Neural cell (in vitro differentiated cells): ENCODE measurements at regions not wholly inside any gene's neighbourhood (a gene's known extent, or its start where the extent isn't known, plus 50 kb on each side); places are given as distances from the start of the nearest gene placed in this dataset.

ENCODE experiments used
- H2AFZ ChIP-seq: fragments of 200-600, 300-800 bp; sonication (generic), shearing (Covaris generic); 2 replicates; pipeline ENCODE4 v1.6.0; 2014; ENCODE audit warnings: low read depth, mild to moderate bottlenecking, antibody characterized with exemption, low read length, moderate library complexity
- H3F3A ChIP-seq: fragments of 200-600 bp; shearing (Covaris generic); 2 replicates; pipeline ENCODE4 v1.6.1; 2016; ENCODE audit warnings: mild to moderate bottlenecking, moderate library complexity, mixed read lengths, antibody characterized with exemption, low read length; ENCODE audit not compliant: insufficient read depth, poor library complexity, severe bottlenecking
- H3K27ac ChIP-seq: fragments of 200-600, 300-800 bp; sonication (generic), shearing (Covaris generic); 2 replicates; pipeline ENCODE4 v1.5.1; 2014; ENCODE audit warnings: mild to moderate bottlenecking, low read length, moderate library complexity
- H3K27me3 ChIP-seq: fragments of 300-800, 200-600 bp; sonication (generic), shearing (Covaris generic); 2 replicates; pipeline ENCODE4 v1.6.0; 2014; ENCODE audit warnings: mild to moderate bottlenecking, low read depth, low read length, moderate library complexity; ENCODE audit not compliant: insufficient read depth
- H3K36me3 ChIP-seq: fragments of 300-800, 200-600 bp; sonication (generic), shearing (Covaris generic); 2 replicates; pipeline ENCODE4 v1.5.1; 2014; ENCODE audit warnings: mild to moderate bottlenecking, antibody characterized with exemption, low read length, moderate library complexity; ENCODE audit not compliant: insufficient read depth
- H3K4me2 ChIP-seq: fragments of 300-800, 200-600 bp; sonication (generic), shearing (Covaris generic); 2 replicates; pipeline ENCODE4 v1.6.0; 2014; ENCODE audit warnings: mild to moderate bottlenecking, low read length
- H3K4me3 ChIP-seq: fragments of 300-800, 200-600 bp; sonication (generic), shearing (Covaris generic); 2 replicates; pipeline ENCODE4 v1.5.1; 2014; ENCODE audit warnings: mild to moderate bottlenecking, low read length, moderate library complexity
- H3K79me2 ChIP-seq: fragments of 200-600 bp; shearing (Covaris generic); replicated peaks from 2 replicates; pipeline ENCODE4 v1.6.0; 2014; ENCODE audit warnings: mild to moderate bottlenecking, low read length, moderate library complexity; ENCODE audit not compliant: insufficient read depth
- H3K9ac ChIP-seq: fragments of 300-800, 200-600 bp; sonication (generic), shearing (Covaris generic); 2 replicates; pipeline ENCODE4 v1.6.1; 2016; ENCODE audit warnings: mild to moderate bottlenecking, low read length, mixed read lengths
- H3K9me2 ChIP-seq: fragments of 200-600 bp; shearing (Covaris generic); 2 replicates; pipeline ENCODE4 v1.6.1; 2016; ENCODE audit warnings: mild to moderate bottlenecking, low read length, mixed read lengths; ENCODE audit not compliant: insufficient read depth
- H3K9me3 ChIP-seq: fragments of 200-600, 300-800 bp; sonication (generic), shearing (Covaris generic); 2 replicates; pipeline ENCODE4 v1.6.1; 2016; ENCODE audit warnings: mild to moderate bottlenecking, mixed run types, low read length, moderate library complexity, mixed read lengths
- H4K20me1 ChIP-seq: fragments of 200-600 bp; shearing (Covaris generic); 2 replicates; pipeline ENCODE4 v1.6.1; 2016; ENCODE audit warnings: mild to moderate bottlenecking, mixed run types; ENCODE audit not compliant: insufficient read depth
- EP300 ChIP-seq: fragments of 450-650 bp; conservative IDR thresholded peaks from 2 replicates; pipeline ENCODE4 v1.6.1; 2014; ENCODE audit warnings: antibody characterized with exemption, mild to moderate bottlenecking, moderate library complexity; ENCODE audit not compliant: poor library complexity, severe bottlenecking
- EZH2 ChIP-seq: fragments of 200-600, 300-800 bp; shearing (Covaris generic), sonication (generic); IDR thresholded peaks from 2 replicates; pipeline ENCODE4 v1.6.1; 2014; ENCODE audit warnings: antibody characterized with exemption, low read length, borderline replicate concordance, mild to moderate bottlenecking; ENCODE audit not compliant: insufficient read depth, poor library complexity, severe bottlenecking
- MXI1 ChIP-seq: fragments of 450-650 bp; conservative IDR thresholded peaks from 2 replicates; pipeline ENCODE4 v1.6.1; 2014; ENCODE audit warnings: antibody characterized with exemption, mild to moderate bottlenecking; ENCODE audit not compliant: poor library complexity, severe bottlenecking
- POLR2AphosphoS5 ChIP-seq: IDR thresholded peaks from 2 replicates; pipeline ENCODE4 v1.6.1; 2012
- RAD21 ChIP-seq: fragments of 450-650 bp; conservative IDR thresholded peaks from 2 replicates; pipeline ENCODE4 v1.6.1; 2014; ENCODE audit warnings: antibody characterized with exemption, mild to moderate bottlenecking, moderate library complexity
- SMC3 ChIP-seq: fragments of 450-650 bp; conservative IDR thresholded peaks from 2 replicates; pipeline ENCODE4 v1.6.1; 2014; ENCODE audit warnings: antibody characterized with exemption, mild to moderate bottlenecking, moderate library complexity; ENCODE audit not compliant: poor library complexity
- TAF1 ChIP-seq: IDR thresholded peaks from 2 replicates; pipeline ENCODE4 v1.6.1; 2012; ENCODE audit warnings: low read depth
- TF ChIP-seq, protein P1 (sequence below): IDR thresholded peaks from 2 replicates; pipeline ENCODE4 v1.6.1; 2012; ENCODE audit warnings: borderline replicate concordance
- TF ChIP-seq, protein P2 (sequence below): fragments of 450-650 bp; IDR thresholded peaks from 2 replicates; pipeline ENCODE4 v1.5.1; 2014; ENCODE audit warnings: antibody characterized with exemption, mild to moderate bottlenecking, moderate library complexity; ENCODE audit not compliant: poor library complexity, severe bottlenecking

DNA sequence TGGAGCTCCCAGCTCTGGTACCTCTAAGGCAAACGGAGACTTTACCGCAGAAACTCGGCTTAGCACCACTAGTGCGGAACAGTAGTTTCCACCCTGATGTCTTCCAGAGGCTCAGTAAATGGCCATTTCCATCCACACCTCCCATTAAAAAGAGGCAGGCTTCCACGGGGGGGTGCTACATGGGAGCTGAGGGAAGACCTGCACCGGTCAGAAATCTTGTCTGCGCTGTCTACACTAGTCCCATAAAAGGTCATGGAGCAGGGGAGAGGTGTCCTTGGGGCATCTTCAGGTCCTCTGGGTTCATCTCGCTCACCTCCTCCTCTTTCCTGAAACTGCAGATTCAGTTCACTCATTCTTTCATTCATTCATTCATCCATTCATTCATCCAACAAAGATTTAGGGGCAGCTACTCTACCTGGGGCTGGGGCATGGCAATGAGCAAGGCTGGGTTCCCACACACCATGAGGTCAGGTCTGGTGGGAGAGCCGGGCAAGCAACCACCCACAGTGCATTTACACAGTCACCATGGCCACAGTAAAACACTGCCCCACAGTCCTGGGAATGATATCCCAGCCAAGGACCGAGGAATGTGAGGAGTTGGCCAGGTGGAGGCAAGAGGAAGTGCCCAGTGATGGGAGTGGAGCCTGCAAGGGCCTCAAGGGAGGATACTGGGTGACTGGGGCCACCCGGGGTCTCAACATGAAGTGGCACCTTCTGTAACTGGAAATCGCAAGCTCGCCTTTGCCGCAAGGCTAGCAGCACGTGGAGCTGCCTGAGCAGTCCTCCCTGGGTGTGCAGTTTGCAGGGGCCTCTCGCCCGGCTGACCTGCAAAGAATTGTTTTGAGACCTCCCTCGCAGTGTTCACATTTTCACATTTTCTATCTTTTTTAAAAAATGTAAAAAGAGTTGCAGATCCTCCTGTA is 180.2 kb upstream of the RAB6C start:
- Histone ChIP-seq H3K27ac (no peak overlapping the region), H3K27me3 (no peaks in the 10 kb centered on the region), H3K36me3 (no peaks in the 10 kb centered on the region), H3F3A (no peaks in the 10 kb centered on the region), H2AFZ (no peak overlapping the region), H3K9me3 (no peaks in the 10 kb centered on the region), H3K79me2 (no peaks in the 10 kb centered on the region), H3K9me2 (no peaks in the 10 kb centered on the region), H3K4me2 (no peak overlapping the region), H3K9ac (no peak overlapping the region), H4K20me1 (no peaks in the 10 kb centered on the region), H3K4me3 (no peak overlapping the region)
- TF ChIP-seq EZH2 (no peak), MXI1 (no peak), POLR2AphosphoS5 (no peak), RAD21 (no peak), TAF1 (no peak), EP300 (no peak), SMC3 (no peak)
- TF ChIP-seq, protein P1, sequence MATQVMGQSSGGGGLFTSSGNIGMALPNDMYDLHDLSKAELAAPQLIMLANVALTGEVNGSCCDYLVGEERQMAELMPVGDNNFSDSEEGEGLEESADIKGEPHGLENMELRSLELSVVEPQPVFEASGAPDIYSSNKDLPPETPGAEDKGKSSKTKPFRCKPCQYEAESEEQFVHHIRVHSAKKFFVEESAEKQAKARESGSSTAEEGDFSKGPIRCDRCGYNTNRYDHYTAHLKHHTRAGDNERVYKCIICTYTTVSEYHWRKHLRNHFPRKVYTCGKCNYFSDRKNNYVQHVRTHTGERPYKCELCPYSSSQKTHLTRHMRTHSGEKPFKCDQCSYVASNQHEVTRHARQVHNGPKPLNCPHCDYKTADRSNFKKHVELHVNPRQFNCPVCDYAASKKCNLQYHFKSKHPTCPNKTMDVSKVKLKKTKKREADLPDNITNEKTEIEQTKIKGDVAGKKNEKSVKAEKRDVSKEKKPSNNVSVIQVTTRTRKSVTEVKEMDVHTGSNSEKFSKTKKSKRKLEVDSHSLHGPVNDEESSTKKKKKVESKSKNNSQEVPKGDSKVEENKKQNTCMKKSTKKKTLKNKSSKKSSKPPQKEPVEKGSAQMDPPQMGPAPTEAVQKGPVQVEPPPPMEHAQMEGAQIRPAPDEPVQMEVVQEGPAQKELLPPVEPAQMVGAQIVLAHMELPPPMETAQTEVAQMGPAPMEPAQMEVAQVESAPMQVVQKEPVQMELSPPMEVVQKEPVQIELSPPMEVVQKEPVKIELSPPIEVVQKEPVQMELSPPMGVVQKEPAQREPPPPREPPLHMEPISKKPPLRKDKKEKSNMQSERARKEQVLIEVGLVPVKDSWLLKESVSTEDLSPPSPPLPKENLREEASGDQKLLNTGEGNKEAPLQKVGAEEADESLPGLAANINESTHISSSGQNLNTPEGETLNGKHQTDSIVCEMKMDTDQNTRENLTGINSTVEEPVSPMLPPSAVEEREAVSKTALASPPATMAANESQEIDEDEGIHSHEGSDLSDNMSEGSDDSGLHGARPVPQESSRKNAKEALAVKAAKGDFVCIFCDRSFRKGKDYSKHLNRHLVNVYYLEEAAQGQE: no peak
- TF ChIP-seq, protein P2, sequence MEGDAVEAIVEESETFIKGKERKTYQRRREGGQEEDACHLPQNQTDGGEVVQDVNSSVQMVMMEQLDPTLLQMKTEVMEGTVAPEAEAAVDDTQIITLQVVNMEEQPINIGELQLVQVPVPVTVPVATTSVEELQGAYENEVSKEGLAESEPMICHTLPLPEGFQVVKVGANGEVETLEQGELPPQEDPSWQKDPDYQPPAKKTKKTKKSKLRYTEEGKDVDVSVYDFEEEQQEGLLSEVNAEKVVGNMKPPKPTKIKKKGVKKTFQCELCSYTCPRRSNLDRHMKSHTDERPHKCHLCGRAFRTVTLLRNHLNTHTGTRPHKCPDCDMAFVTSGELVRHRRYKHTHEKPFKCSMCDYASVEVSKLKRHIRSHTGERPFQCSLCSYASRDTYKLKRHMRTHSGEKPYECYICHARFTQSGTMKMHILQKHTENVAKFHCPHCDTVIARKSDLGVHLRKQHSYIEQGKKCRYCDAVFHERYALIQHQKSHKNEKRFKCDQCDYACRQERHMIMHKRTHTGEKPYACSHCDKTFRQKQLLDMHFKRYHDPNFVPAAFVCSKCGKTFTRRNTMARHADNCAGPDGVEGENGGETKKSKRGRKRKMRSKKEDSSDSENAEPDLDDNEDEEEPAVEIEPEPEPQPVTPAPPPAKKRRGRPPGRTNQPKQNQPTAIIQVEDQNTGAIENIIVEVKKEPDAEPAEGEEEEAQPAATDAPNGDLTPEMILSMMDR: no peak

DNA sequence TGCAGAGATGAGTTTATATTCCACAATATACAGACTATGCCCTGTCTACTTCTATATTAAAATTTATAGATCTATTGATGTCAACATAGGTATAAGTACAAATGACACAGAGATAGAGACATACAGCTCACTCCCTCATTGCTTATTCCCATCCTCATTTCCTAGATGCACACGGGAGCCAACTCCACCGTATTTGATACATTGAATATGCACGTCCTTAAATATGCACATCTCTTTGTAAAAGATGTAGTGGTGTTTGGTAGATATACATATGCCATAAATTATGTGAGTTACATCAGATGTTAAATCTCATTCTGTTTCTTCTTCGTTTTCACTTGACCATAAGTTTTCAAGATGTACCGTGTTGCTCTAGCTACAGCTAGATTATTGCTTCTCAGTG is 179.2 kb upstream of the RAB6C start:
- Histone ChIP-seq H3F3A (no peaks in the 10 kb centered on the region), H2AFZ (no peak overlapping the region), H3K36me3 (no peaks in the 10 kb centered on the region), H4K20me1 (no peaks in the 10 kb centered on the region), H3K9me3 (no peaks in the 10 kb centered on the region), H3K9ac (no peak overlapping the region), H3K4me2 (no peak overlapping the region), H3K27me3 (no peaks in the 10 kb centered on the region), H3K27ac (no peak overlapping the region), H3K4me3 (no peak overlapping the region), H3K9me2 (no peaks in the 10 kb centered on the region), H3K79me2 (no peaks in the 10 kb centered on the region)
- no peak for TF ChIP-seq SMC3
- TF ChIP-seq, protein P1: no peak
